ENCODE measurements at regions not wholly inside any gene's neighbourhood (a gene's known extent, or its start where the extent isn't known, plus 50 kb on each side); places are given as distances from the start of the nearest gene placed in this dataset.

DNA sequence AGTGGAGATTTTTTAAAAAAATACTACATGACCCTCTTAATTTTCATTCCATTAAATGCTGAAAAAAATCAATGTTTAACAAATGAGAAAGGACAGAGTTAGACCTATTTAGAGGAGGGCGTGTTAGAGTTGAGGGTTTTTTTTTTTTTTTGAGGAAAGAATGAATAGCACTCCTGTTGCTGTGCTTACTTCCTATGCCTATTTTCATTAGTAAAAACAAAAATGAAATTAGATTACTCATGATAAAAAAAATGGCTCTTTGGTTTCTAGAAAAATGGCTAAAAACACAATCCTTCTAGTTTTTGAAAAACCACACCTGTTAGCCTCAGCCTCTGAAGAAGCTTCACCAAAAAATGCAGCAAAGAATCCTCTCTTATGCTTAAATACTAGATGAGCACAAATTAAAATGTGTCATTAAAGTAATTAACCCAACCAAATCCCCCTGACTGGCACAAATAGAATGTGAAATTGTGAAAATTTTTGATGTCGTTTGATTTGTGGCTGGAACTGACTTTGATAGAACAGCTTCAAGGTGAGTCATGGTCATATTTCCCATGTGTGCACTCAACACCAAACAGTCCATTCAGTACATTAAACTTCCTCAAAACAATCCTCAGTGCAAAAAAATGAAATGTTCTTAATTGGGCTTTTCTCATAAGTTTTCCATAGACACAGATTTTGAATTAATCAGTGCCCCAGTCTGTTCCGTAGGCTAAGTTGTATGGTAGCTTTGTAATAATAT is 98.0 kb downstream of the MACIR start:
- TF ChIP-seq, protein P1, sequence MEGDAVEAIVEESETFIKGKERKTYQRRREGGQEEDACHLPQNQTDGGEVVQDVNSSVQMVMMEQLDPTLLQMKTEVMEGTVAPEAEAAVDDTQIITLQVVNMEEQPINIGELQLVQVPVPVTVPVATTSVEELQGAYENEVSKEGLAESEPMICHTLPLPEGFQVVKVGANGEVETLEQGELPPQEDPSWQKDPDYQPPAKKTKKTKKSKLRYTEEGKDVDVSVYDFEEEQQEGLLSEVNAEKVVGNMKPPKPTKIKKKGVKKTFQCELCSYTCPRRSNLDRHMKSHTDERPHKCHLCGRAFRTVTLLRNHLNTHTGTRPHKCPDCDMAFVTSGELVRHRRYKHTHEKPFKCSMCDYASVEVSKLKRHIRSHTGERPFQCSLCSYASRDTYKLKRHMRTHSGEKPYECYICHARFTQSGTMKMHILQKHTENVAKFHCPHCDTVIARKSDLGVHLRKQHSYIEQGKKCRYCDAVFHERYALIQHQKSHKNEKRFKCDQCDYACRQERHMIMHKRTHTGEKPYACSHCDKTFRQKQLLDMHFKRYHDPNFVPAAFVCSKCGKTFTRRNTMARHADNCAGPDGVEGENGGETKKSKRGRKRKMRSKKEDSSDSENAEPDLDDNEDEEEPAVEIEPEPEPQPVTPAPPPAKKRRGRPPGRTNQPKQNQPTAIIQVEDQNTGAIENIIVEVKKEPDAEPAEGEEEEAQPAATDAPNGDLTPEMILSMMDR (conservative IDR thresholded peaks at IDR 0.05; ENCODE audit: low read depth, low read length) = no peak
- no peak for TF ChIP-seq CEBPB (IDR thresholded peaks at IDR 0.05; ENCODE audit: low read depth, low read length)
- no peak for TF ChIP-seq CHD1 (IDR thresholded peaks at IDR 0.05; ENCODE audit: low read depth, low read length)
- no peak for TF ChIP-seq POLR2A (IDR thresholded peaks at IDR 0.05; ENCODE audit: low read depth, low read length)
- no peak for TF ChIP-seq MAZ (IDR thresholded peaks at IDR 0.05; ENCODE audit: borderline replicate concordance, low read depth, low read length)
- no peak for TF ChIP-seq SMC3 (IDR thresholded peaks at IDR 0.05; ENCODE audit: low read depth, low read length)
- TF ChIP-seq BHLHE40 (IDR thresholded peaks at IDR 0.05; ENCODE audit: low read depth, low read length) = no peak
- TF ChIP-seq, protein P2, sequence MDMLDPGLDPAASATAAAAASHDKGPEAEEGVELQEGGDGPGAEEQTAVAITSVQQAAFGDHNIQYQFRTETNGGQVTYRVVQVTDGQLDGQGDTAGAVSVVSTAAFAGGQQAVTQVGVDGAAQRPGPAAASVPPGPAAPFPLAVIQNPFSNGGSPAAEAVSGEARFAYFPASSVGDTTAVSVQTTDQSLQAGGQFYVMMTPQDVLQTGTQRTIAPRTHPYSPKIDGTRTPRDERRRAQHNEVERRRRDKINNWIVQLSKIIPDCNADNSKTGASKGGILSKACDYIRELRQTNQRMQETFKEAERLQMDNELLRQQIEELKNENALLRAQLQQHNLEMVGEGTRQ (IDR thresholded peaks at IDR 0.05; ENCODE audit: low read depth, low read length) = no peak
- TF ChIP-seq, protein P3, sequence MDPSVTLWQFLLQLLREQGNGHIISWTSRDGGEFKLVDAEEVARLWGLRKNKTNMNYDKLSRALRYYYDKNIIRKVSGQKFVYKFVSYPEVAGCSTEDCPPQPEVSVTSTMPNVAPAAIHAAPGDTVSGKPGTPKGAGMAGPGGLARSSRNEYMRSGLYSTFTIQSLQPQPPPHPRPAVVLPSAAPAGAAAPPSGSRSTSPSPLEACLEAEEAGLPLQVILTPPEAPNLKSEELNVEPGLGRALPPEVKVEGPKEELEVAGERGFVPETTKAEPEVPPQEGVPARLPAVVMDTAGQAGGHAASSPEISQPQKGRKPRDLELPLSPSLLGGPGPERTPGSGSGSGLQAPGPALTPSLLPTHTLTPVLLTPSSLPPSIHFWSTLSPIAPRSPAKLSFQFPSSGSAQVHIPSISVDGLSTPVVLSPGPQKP (IDR thresholded peaks at IDR 0.05; ENCODE audit: borderline replicate concordance, low read depth, low read length) = no peak
- no peak for TF ChIP-seq RAD21 (IDR thresholded peaks at IDR 0.05; ENCODE audit: low read length)
- TF ChIP-seq FOS (IDR thresholded peaks at IDR 0.05; ENCODE audit: low read depth, low read length) = no peak
